OCI-LY1 (cell line): ENCODE measurements at regions not wholly inside any gene's neighbourhood (a gene's known extent, or its start where the extent isn't known, plus 50 kb on each side); places are given as distances from the start of the nearest gene placed in this dataset.

ENCODE experiments used
- H2AFZ ChIP-seq: fragments of 200-600 bp; sonication (generic), shearing (Covaris generic); 2 replicates; pipeline ENCODE4 v1.6.0; 2014; ENCODE audit warnings: antibody characterized with exemption, mild to moderate bottlenecking, low read length
- H3F3A ChIP-seq: fragments of 200-600 bp; sonication (generic), shearing (Covaris generic); 2 replicates; pipeline ENCODE4 v1.6.0; 2014; ENCODE audit warnings: mild to moderate bottlenecking, antibody characterized with exemption, low read length, moderate library complexity; ENCODE audit not compliant: insufficient read depth
- H3K27ac ChIP-seq: fragments of 200-600 bp; sonication (generic); 2 replicates; pipeline ENCODE4 v1.5.1; 2014; ENCODE audit warnings: low read length, mixed run types, mild to moderate bottlenecking, low read depth; ENCODE audit not compliant: poor library complexity, severe bottlenecking
- H3K27me3 ChIP-seq: fragments of 200-600 bp; sonication (generic); 2 replicates; pipeline ENCODE4 v1.6.0; 2014; ENCODE audit warnings: antibody characterized with exemption, mild to moderate bottlenecking, low read length, moderate library complexity; ENCODE audit not compliant: insufficient read depth
- H3K36me3 ChIP-seq: fragments of 200-600 bp; sonication (generic); 2 replicates; pipeline ENCODE4 v1.6.1; 2014; ENCODE audit warnings: mild to moderate bottlenecking, antibody characterized with exemption, low read length, moderate library complexity, mixed read lengths; ENCODE audit not compliant: insufficient read depth
- H3K4me1 ChIP-seq: fragments of 200-600 bp; sonication (generic); 2 replicates; pipeline ENCODE4 v1.5.1; 2014; ENCODE audit warnings: mild to moderate bottlenecking, low read length, moderate library complexity; ENCODE audit not compliant: insufficient read depth, severe bottlenecking
- H3K4me2 ChIP-seq: fragments of 200-600 bp; sonication (generic), shearing (Covaris generic); 2 replicates; pipeline ENCODE4 v1.6.1; 2014; ENCODE audit warnings: low read length
- H3K4me3 ChIP-seq: fragments of 200-600 bp; sonication (generic); 2 replicates; pipeline ENCODE4 v1.5.1; 2014; ENCODE audit warnings: low read length, low read depth, mild to moderate bottlenecking, mixed read lengths; ENCODE audit not compliant: poor library complexity, severe bottlenecking
- H3K79me2 ChIP-seq: fragments of 200-600 bp; shearing (Covaris generic); 2 replicates; pipeline ENCODE4 v1.6.1; 2016; ENCODE audit warnings: mixed run types, low read length, mixed read lengths; ENCODE audit not compliant: insufficient read depth
- H3K9ac ChIP-seq: fragments of 200-600 bp; sonication (generic), shearing (Covaris generic); 2 replicates; pipeline ENCODE4 v1.6.1; 2014; ENCODE audit warnings: mild to moderate bottlenecking, low read length, mixed read lengths
- H3K9me2 ChIP-seq: fragments of 200-600 bp; sonication (generic), shearing (Covaris generic); 2 replicates; pipeline ENCODE4 v1.6.1; 2014; ENCODE audit warnings: low read depth, mild to moderate bottlenecking, low read length, mixed read lengths
- H3K9me3 ChIP-seq: fragments of 200-600 bp; shearing (Covaris generic); 2 replicates; pipeline ENCODE4 v1.6.1; 2014; ENCODE audit warnings: low read length, mixed read lengths
- H4K20me1 ChIP-seq: fragments of 200-600 bp; sonication (generic), shearing (Covaris generic); 2 replicates; pipeline ENCODE4 v1.6.0; 2016; ENCODE audit warnings: mild to moderate bottlenecking, low read length; ENCODE audit not compliant: insufficient read depth
- EZH2 ChIP-seq: fragments of 200-600 bp; sonication (generic), shearing (Covaris generic); IDR thresholded peaks from 2 replicates; pipeline ENCODE4 v1.8.0; 2017; ENCODE audit warnings: borderline replicate concordance, mixed run types, mild to moderate bottlenecking, antibody characterized with exemption, low read length, moderate library complexity, mixed read lengths
- TF ChIP-seq, protein P1 (sequence below): fragments of 200-600 bp; sonication (generic), shearing (Covaris generic); IDR thresholded peaks from 2 replicates; pipeline ENCODE4 v1.5.1; 2017; ENCODE audit warnings: mild to moderate bottlenecking, antibody characterized with exemption, low read length, moderate library complexity, mixed read lengths

DNA sequence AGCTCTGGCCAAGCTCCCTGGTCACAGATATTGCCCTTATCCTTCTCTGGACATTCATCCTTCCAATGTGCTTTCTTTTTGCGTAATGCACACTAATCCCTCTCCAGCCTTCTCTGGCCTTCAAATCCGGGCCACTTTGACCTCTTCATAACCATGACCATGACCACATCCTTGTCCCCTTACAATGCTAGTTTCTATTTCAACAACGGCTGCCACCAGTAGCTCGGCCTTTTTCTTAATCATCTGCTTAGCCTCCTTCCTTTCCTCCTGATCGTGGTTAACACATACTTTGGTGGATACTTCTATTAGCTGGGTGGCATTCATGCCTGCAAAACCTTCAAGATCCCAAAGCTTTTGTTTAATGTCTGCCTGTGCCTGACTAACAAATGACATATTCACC, 264.4 kb upstream of the RBMY1B start:
- H3F3A ChIP-seq, result no peaks in the 10 kb centered on the region
- H3K4me3 ChIP-seq, result no peak overlapping the region
- H3K79me2 ChIP-seq, result no peaks in the 10 kb centered on the region
- H3K4me1 ChIP-seq, result no peaks in the 10 kb centered on the region
- H3K4me2 ChIP-seq, result no peak overlapping the region
- no peaks in the 10 kb centered on the region for H3K9me2 ChIP-seq
- no peak overlapping the region for H3K27ac ChIP-seq
- H3K36me3 ChIP-seq, result no peaks in the 10 kb centered on the region
- no peak for TF ChIP-seq EZH2
- TF ChIP-seq, protein P1, sequence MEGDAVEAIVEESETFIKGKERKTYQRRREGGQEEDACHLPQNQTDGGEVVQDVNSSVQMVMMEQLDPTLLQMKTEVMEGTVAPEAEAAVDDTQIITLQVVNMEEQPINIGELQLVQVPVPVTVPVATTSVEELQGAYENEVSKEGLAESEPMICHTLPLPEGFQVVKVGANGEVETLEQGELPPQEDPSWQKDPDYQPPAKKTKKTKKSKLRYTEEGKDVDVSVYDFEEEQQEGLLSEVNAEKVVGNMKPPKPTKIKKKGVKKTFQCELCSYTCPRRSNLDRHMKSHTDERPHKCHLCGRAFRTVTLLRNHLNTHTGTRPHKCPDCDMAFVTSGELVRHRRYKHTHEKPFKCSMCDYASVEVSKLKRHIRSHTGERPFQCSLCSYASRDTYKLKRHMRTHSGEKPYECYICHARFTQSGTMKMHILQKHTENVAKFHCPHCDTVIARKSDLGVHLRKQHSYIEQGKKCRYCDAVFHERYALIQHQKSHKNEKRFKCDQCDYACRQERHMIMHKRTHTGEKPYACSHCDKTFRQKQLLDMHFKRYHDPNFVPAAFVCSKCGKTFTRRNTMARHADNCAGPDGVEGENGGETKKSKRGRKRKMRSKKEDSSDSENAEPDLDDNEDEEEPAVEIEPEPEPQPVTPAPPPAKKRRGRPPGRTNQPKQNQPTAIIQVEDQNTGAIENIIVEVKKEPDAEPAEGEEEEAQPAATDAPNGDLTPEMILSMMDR, result no peak
- no peak overlapping the region for H2AFZ ChIP-seq
- H3K27me3 ChIP-seq, result no peaks in the 10 kb centered on the region
- H4K20me1 ChIP-seq, result no peaks in the 10 kb centered on the region
- no peaks in the 10 kb centered on the region for H3K9me3 ChIP-seq
- no peak overlapping the region for H3K9ac ChIP-seq

GRCh38 chrY:21248591-21248990, 262.5 kb upstream of the RBMY1B start:
- Histone ChIP-seq H3K9me2 (no peaks in the 10 kb centered on the region), H3F3A (no peaks in the 10 kb centered on the region), H3K27me3 (no peaks in the 10 kb centered on the region), H3K27ac (no peak overlapping the region), H3K9ac (no peak overlapping the region), H3K4me2 (no peak overlapping the region), H3K36me3 (no peaks in the 10 kb centered on the region), H3K4me1 (no peaks in the 10 kb centered on the region), H4K20me1 (no peaks in the 10 kb centered on the region), H3K79me2 (no peaks in the 10 kb centered on the region), H3K4me3 (no peak overlapping the region), H2AFZ (no peak overlapping the region), H3K9me3 (no peaks in the 10 kb centered on the region)
- TF ChIP-seq, protein P1, result no peak
- no peak for TF ChIP-seq EZH2

GRCh38 chrY:21253455-21254248, 257.5 kb upstream of the RBMY1B start:
- Histone ChIP-seq H3K27ac (no peak overlapping the region), H3K9me2 (no peaks in the 10 kb centered on the region), H3K27me3 (no peaks in the 10 kb centered on the region), H3K9me3 (no peaks in the 10 kb centered on the region), H3K9ac (no peak overlapping the region), H3K36me3 (no peaks in the 10 kb centered on the region), H2AFZ (no peak overlapping the region), H3K4me3 (no peak overlapping the region), H3F3A (no peaks in the 10 kb centered on the region), H3K4me2 (no peak overlapping the region), H3K4me1 (no peaks in the 10 kb centered on the region), H4K20me1 (no peaks in the 10 kb centered on the region), H3K79me2 (no peaks in the 10 kb centered on the region)
- TF ChIP-seq, protein P1, result no peak
- no peak for TF ChIP-seq EZH2
